ENCODE measurements at regions not wholly inside any gene's neighbourhood (a gene's known extent, or its start where the extent isn't known, plus 50 kb on each side); places are given as distances from the start of the nearest gene placed in this dataset.

- no peak overlapping the region for H3K4me3 ChIP-seq
- peak in 2 of 3 donors; percentile 60 to 65 for DNase-seq
- H3K27ac ChIP-seq (ENCODE audit: low read depth in 1 of 2, low read length in 1 of 2): no peak overlapping the region
- WGBS, 2 donors: 65 to 81% methylated on average over 2 of the region's 2 CpGs
- peaks cover 0 to 5% (median 3%) of the 10 kb centered on the region in 5 donors for H3K4me1 ChIP-seq (ENCODE audit: control insufficient read depth in 5 of 5, insufficient read depth in 5 of 5, low read length in 5 of 5)
- no peaks in the 10 kb centered on the region for H3K9me3 ChIP-seq (ENCODE audit: control insufficient read depth in 4 of 4, insufficient read depth in 3 of 4, low read length in 3 of 4)
- H3K27me3 ChIP-seq (ENCODE audit: control insufficient read depth in 3 of 3, insufficient read depth in 3 of 3, low read length in 2 of 3): no peaks in the 10 kb centered on the region
- H3K36me3 ChIP-seq (ENCODE audit: control insufficient read depth in 4 of 4, insufficient read depth in 4 of 4, low read length in 4 of 4): no peaks in the 10 kb centered on the region
- ATAC-seq (ENCODE audit: insufficient read depth, low FRiP score): no peak
- H3K9ac ChIP-seq (ENCODE audit: insufficient read depth in 1 of 2, low read length in 2 of 2): no peak overlapping the region
- TF ChIP-seq CTCF (IDR thresholded peaks at IDR 0.05; ENCODE audit: control extremely low read depth, extremely low read depth): no peak
Measured at GRCh38 chr13:50161052-50161451, 145.8 kb downstream of the KCNRG start.

- H3K27ac ChIP-seq (ENCODE audit: low read depth in 1 of 2, low read length in 1 of 2): no peak overlapping the region
- no peak overlapping the region for H3K4me3 ChIP-seq
- no peak for TF ChIP-seq CTCF (IDR thresholded peaks at IDR 0.05; ENCODE audit: control extremely low read depth, extremely low read depth)
- 77 to 84% methylated on average over 4 of the region's 4 CpGs for WGBS, 2 donors
- no peaks in the 10 kb centered on the region for H3K9me3 ChIP-seq (ENCODE audit: control insufficient read depth in 4 of 4, insufficient read depth in 3 of 4, low read length in 3 of 4)
- H3K9ac ChIP-seq (ENCODE audit: insufficient read depth in 1 of 2, low read length in 2 of 2): no peak overlapping the region
- H3K27me3 ChIP-seq (ENCODE audit: control insufficient read depth in 3 of 3, insufficient read depth in 3 of 3, low read length in 2 of 3): no peaks in the 10 kb centered on the region
- no peaks in the 10 kb centered on the region for H3K36me3 ChIP-seq (ENCODE audit: control insufficient read depth in 4 of 4, insufficient read depth in 4 of 4, low read length in 4 of 4)
- peaks cover 0 to 5% (median 3%) of the 10 kb centered on the region in 5 donors for H3K4me1 ChIP-seq (ENCODE audit: control insufficient read depth in 5 of 5, insufficient read depth in 5 of 5, low read length in 5 of 5)
- ATAC-seq (ENCODE audit: insufficient read depth, low FRiP score) (no peak), DNase-seq (no peak)
Measured at GRCh38 chr13:50162001-50162400, 146.8 kb downstream of the KCNRG start.

DNA sequence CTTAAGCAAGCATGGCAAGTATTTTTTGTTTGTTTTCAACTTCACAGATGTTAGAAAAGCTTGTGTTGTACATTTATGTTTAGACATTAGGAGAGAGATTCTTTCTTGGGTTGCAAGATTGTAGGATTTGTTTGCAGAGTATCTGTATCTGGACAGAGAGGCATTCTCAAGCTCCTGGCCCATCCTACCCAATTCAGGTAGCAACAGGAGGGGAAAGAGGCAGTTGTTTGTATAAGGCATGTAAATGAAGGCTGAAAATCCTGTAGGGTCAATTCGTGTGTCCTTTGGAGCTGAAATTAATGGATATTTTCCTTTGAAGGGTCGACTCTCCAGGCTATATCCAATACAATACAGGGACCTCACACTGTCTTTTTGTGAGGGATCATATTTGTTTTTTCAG is 147.3 kb downstream of the KCNRG start:
- ATAC-seq (ENCODE audit: insufficient read depth, low FRiP score) (no peak), DNase-seq (no peak)
- no peak overlapping the region for H3K9ac ChIP-seq (ENCODE audit: insufficient read depth in 1 of 2, low read length in 2 of 2)
- no peak overlapping the region for H3K4me3 ChIP-seq
- H3K4me1 ChIP-seq (ENCODE audit: control insufficient read depth in 5 of 5, insufficient read depth in 5 of 5, low read length in 5 of 5): peaks cover 0 to 5% (median 3%) of the 10 kb centered on the region in 5 donors
- H3K27ac ChIP-seq (ENCODE audit: low read depth in 1 of 2, low read length in 1 of 2): no peak overlapping the region
- H3K36me3 ChIP-seq (ENCODE audit: control insufficient read depth in 4 of 4, insufficient read depth in 4 of 4, low read length in 4 of 4): no peaks in the 10 kb centered on the region
- H3K9me3 ChIP-seq (ENCODE audit: control insufficient read depth in 4 of 4, insufficient read depth in 3 of 4, low read length in 3 of 4): no peaks in the 10 kb centered on the region
- 77 to 80% methylated on average over 2 of the region's 2 CpGs for WGBS, 2 donors
- H3K27me3 ChIP-seq (ENCODE audit: control insufficient read depth in 3 of 3, insufficient read depth in 3 of 3, low read length in 2 of 3): no peaks in the 10 kb centered on the region
- no peak for TF ChIP-seq CTCF (IDR thresholded peaks at IDR 0.05; ENCODE audit: control extremely low read depth, extremely low read depth)

GRCh38 chr13:50167224-50167947 is 152.1 kb downstream of the KCNRG start:
- H3K36me3 ChIP-seq (ENCODE audit: control insufficient read depth in 4 of 4, insufficient read depth in 4 of 4, low read length in 4 of 4): no peaks in the 10 kb centered on the region
- no peak for ATAC-seq (ENCODE audit: insufficient read depth, low FRiP score)
- H3K9ac ChIP-seq (ENCODE audit: insufficient read depth in 1 of 2, low read length in 2 of 2): no peak overlapping the region
- no peaks in the 10 kb centered on the region for H3K9me3 ChIP-seq (ENCODE audit: control insufficient read depth in 4 of 4, insufficient read depth in 3 of 4, low read length in 3 of 4)
- TF ChIP-seq CTCF (IDR thresholded peaks at IDR 0.05; ENCODE audit: control extremely low read depth, extremely low read depth): no peak
- H3K27me3 ChIP-seq (ENCODE audit: control insufficient read depth in 3 of 3, insufficient read depth in 3 of 3, low read length in 2 of 3): no peaks in the 10 kb centered on the region
- 67 to 87% methylated on average over 2 of the region's 2 CpGs for WGBS, 2 donors
- no peak overlapping the region for H3K4me3 ChIP-seq
- no peak overlapping the region for H3K27ac ChIP-seq (ENCODE audit: low read depth in 1 of 2, low read length in 1 of 2)
- DNase-seq: no peak
- peaks cover 0 to 3% (median 0%) of the 10 kb centered on the region in 5 donors for H3K4me1 ChIP-seq (ENCODE audit: control insufficient read depth in 5 of 5, insufficient read depth in 5 of 5, low read length in 5 of 5)

All from lung (tissue), 11 donors.